ENCODE measurements at regions not wholly inside any gene's neighbourhood (a gene's known extent, or its start where the extent isn't known, plus 50 kb on each side); places are given as distances from the start of the nearest gene placed in this dataset.

DNA sequence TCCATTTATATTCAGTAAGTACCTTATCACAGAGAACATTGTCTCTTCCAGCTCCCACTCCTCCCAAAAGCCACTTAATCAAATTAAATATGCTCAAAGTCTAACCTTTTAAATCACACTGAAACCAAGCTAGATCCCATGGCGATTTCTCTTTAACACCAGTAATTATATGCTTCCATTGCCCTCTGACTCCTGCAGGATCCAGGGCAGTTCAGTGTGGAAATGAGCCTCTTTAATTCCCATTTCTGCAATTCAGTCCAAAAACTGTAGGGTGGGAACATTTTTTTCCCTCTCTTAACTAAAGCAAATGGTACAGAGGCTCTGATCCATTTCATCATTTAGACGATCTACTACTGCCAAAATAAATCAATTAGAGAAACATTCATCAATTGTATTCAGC is 872.3 kb upstream of the PHF14 start:
- TF ChIP-seq MAX (IDR thresholded peaks at IDR 0.05) (no peak), TAF1 (IDR thresholded peaks at IDR 0.05; ENCODE audit: low read depth) (no peak), TEAD4 (IDR thresholded peaks at IDR 0.05) (no peak), REST (IDR thresholded peaks at IDR 0.05; ENCODE audit: low read depth) (no peak), EP300 (IDR thresholded peaks at IDR 0.05; ENCODE audit: borderline replicate concordance) (no peak), EGR1 (IDR thresholded peaks at IDR 0.05) (no peak), CREB1 (IDR thresholded peaks at IDR 0.05; ENCODE audit: low read depth) (no peak)

Data from Ishikawa (cell line).